ENCODE measurements at regions not wholly inside any gene's neighbourhood (a gene's known extent, or its start where the extent isn't known, plus 50 kb on each side); places are given as distances from the start of the nearest gene placed in this dataset.

DNA sequence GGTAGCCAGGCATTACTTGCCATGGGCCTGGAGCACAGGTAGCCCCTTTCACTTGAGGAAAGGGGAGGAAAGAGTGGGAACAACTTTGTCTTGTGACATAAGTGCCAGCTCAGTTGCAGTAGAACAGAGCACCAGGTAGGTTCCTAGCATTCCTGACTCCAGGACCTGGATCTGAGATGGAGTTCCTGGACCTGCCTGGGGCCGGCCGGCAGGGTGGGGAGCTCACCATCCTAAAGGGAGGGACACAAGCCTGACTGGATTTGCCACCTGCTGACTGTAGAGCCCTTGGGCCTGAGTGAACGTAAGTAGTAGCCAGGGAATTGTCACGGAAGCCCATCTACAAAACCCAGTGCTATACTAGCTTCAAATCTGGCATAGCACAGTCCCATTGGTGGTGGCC lies 653.3 kb upstream of the CDH6 start:
- TF ChIP-seq, protein P1, sequence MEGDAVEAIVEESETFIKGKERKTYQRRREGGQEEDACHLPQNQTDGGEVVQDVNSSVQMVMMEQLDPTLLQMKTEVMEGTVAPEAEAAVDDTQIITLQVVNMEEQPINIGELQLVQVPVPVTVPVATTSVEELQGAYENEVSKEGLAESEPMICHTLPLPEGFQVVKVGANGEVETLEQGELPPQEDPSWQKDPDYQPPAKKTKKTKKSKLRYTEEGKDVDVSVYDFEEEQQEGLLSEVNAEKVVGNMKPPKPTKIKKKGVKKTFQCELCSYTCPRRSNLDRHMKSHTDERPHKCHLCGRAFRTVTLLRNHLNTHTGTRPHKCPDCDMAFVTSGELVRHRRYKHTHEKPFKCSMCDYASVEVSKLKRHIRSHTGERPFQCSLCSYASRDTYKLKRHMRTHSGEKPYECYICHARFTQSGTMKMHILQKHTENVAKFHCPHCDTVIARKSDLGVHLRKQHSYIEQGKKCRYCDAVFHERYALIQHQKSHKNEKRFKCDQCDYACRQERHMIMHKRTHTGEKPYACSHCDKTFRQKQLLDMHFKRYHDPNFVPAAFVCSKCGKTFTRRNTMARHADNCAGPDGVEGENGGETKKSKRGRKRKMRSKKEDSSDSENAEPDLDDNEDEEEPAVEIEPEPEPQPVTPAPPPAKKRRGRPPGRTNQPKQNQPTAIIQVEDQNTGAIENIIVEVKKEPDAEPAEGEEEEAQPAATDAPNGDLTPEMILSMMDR (IDR thresholded peaks at IDR 0.05), result no peak
- TF ChIP-seq POLR2A (IDR thresholded peaks at IDR 0.05), result no peak
